Mucosa of rectum (tissue), 2 donors: ENCODE measurements at regions not wholly inside any gene's neighbourhood (a gene's known extent, or its start where the extent isn't known, plus 50 kb on each side); places are given as distances from the start of the nearest gene placed in this dataset.

Source experiments
- H3K27ac ChIP-seq, 2 donors: one replicate each; pipeline ENCODE4 v1.7.0; 2013; ENCODE audit warnings: inconsistent platforms in 2 of 2, low read depth in 2 of 2, low read length in 2 of 2
- H3K27me3 ChIP-seq, 2 donors: one replicate each; pipeline ENCODE4 v1.7.0; 2013; ENCODE audit warnings: low read length in 2 of 2; ENCODE audit not compliant: control insufficient read depth in 2 of 2, insufficient read depth in 2 of 2
- H3K36me3 ChIP-seq, 2 donors: one replicate each; pipeline ENCODE4 v1.7.0; 2013; ENCODE audit warnings: low read length in 2 of 2; ENCODE audit not compliant: control insufficient read depth in 2 of 2, insufficient read depth in 2 of 2
- H3K4me1 ChIP-seq, 2 donors: one replicate each; pipeline ENCODE4 v1.7.0; 2013; ENCODE audit warnings: low read length in 2 of 2, mild to moderate bottlenecking in 1 of 2; ENCODE audit not compliant: control insufficient read depth in 2 of 2, insufficient read depth in 2 of 2
- H3K4me3 ChIP-seq, 2 donors: one replicate each; pipeline ENCODE4 v1.7.0; 2013; ENCODE audit warnings: low read length in 2 of 2
- H3K9ac ChIP-seq, 2 donors: one replicate each; pipeline ENCODE4 v1.7.0; 2013; ENCODE audit warnings: low read length in 2 of 2, low read depth in 1 of 2, mild to moderate bottlenecking in 1 of 2
- H3K9me3 ChIP-seq, 2 donors: one replicate each; pipeline ENCODE4 v1.7.0; 2013; ENCODE audit warnings: low read length in 2 of 2; ENCODE audit not compliant: control insufficient read depth in 2 of 2
- donor health status: healthy.
- donor health status: Normal muscosa, but diverticular disease.

- H3K9ac ChIP-seq = no peak overlapping the region
- no peak overlapping the region for H3K4me3 ChIP-seq
- H3K9me3 ChIP-seq = no peaks in the 10 kb centered on the region
- H3K27ac ChIP-seq = no peak overlapping the region
- no peaks in the 10 kb centered on the region for H3K36me3 ChIP-seq
- H3K4me1 ChIP-seq = no peaks in the 10 kb centered on the region
- no peaks in the 10 kb centered on the region for H3K27me3 ChIP-seq
Measured at GRCh38 chr6:55696501-55696900, 117.5 kb upstream of the HMGCLL1 start.

GRCh38 chr6:55696041-55696440 lies 117.0 kb upstream of the HMGCLL1 start:
- H3K27me3 ChIP-seq = no peaks in the 10 kb centered on the region

GRCh38 chr6:55694759-55695158 lies 115.8 kb upstream of the HMGCLL1 start:
- Histone ChIP-seq H3K4me3 (no peak overlapping the region), H3K9ac (no peak overlapping the region), H3K27me3 (no peaks in the 10 kb centered on the region), H3K4me1 (no peaks in the 10 kb centered on the region), H3K9me3 (no peaks in the 10 kb centered on the region), H3K36me3 (no peaks in the 10 kb centered on the region), H3K27ac (no peak overlapping the region)

More at GRCh38 chr6:55696041-55696440, 117.0 kb upstream of the HMGCLL1 start:
- H3K9ac ChIP-seq = no peak overlapping the region
- no peak overlapping the region for H3K4me3 ChIP-seq
- H3K36me3 ChIP-seq = no peaks in the 10 kb centered on the region
- no peaks in the 10 kb centered on the region for H3K9me3 ChIP-seq
- no peak overlapping the region for H3K27ac ChIP-seq
- no peaks in the 10 kb centered on the region for H3K4me1 ChIP-seq

- H3K4me1 ChIP-seq = no peaks in the 10 kb centered on the region
- H3K4me3 ChIP-seq = no peak overlapping the region
- no peaks in the 10 kb centered on the region for H3K9me3 ChIP-seq
- H3K36me3 ChIP-seq = no peaks in the 10 kb centered on the region
- H3K27ac ChIP-seq = no peak overlapping the region
- H3K9ac ChIP-seq = no peak overlapping the region
- H3K27me3 ChIP-seq = no peaks in the 10 kb centered on the region
Measured at GRCh38 chr6:55694148-55694547, 115.2 kb upstream of the HMGCLL1 start.

GRCh38 chr6:55679503-55679902 lies 100.5 kb upstream of the HMGCLL1 start:
- Histone ChIP-seq H3K27ac (no peak overlapping the region), H3K4me1 (no peaks in the 10 kb centered on the region), H3K9ac (no peak overlapping the region), H3K4me3 (no peak overlapping the region), H3K9me3 (no peaks in the 10 kb centered on the region), H3K36me3 (no peaks in the 10 kb centered on the region), H3K27me3 (no peaks in the 10 kb centered on the region)

GRCh38 chr6:55678330-55679224 lies 99.6 kb upstream of the HMGCLL1 start:
- Histone ChIP-seq H3K9ac (no peak overlapping the region), H3K4me3 (no peak overlapping the region), H3K36me3 (no peaks in the 10 kb centered on the region), H3K9me3 (no peaks in the 10 kb centered on the region), H3K27me3 (no peaks in the 10 kb centered on the region), H3K27ac (no peak overlapping the region), H3K4me1 (no peaks in the 10 kb centered on the region)

- H3K27me3 ChIP-seq = no peaks in the 10 kb centered on the region
- H3K36me3 ChIP-seq = no peaks in the 10 kb centered on the region
- H3K4me3 ChIP-seq = no peak overlapping the region
- H3K4me1 ChIP-seq = no peaks in the 10 kb centered on the region
- no peak overlapping the region for H3K9ac ChIP-seq
- no peak overlapping the region for H3K27ac ChIP-seq
- H3K9me3 ChIP-seq = no peaks in the 10 kb centered on the region
Measured at GRCh38 chr6:55676736-55677135, 97.7 kb upstream of the HMGCLL1 start.

- Histone ChIP-seq H3K27me3 (no peaks in the 10 kb centered on the region), H3K4me3 (no peak overlapping the region), H3K9me3 (no peaks in the 10 kb centered on the region), H3K27ac (no peak overlapping the region), H3K4me1 (no peaks in the 10 kb centered on the region), H3K36me3 (no peaks in the 10 kb centered on the region), H3K9ac (no peak overlapping the region)
Measured at GRCh38 chr6:55675941-55676340, 96.9 kb upstream of the HMGCLL1 start.

- no peak overlapping the region for H3K4me3 ChIP-seq
- no peak overlapping the region for H3K27ac ChIP-seq
- H3K36me3 ChIP-seq = no peaks in the 10 kb centered on the region
- no peaks in the 10 kb centered on the region for H3K27me3 ChIP-seq
- no peaks in the 10 kb centered on the region for H3K9me3 ChIP-seq
- H3K9ac ChIP-seq = no peak overlapping the region
- no peaks in the 10 kb centered on the region for H3K4me1 ChIP-seq
Measured at GRCh38 chr6:55674672-55675071, 95.7 kb upstream of the HMGCLL1 start.

- Histone ChIP-seq H3K4me3 (no peak overlapping the region), H3K36me3 (no peaks in the 10 kb centered on the region), H3K27ac (no peak overlapping the region), H3K4me1 (peaks cover 0 to 2% of the 10 kb centered on the region in 2 donors), H3K9ac (no peak overlapping the region), H3K9me3 (no peaks in the 10 kb centered on the region), H3K27me3 (no peaks in the 10 kb centered on the region)
Measured at GRCh38 chr6:55670850-55671413, 91.9 kb upstream of the HMGCLL1 start.
